ENCODE measurements at regions not wholly inside any gene's neighbourhood (a gene's known extent, or its start where the extent isn't known, plus 50 kb on each side); places are given as distances from the start of the nearest gene placed in this dataset.

- TF ChIP-seq CTCF (IDR thresholded peaks at IDR 0.05; ENCODE audit: insufficient read depth, low read depth, low read length) (no peak), EZH2 (IDR thresholded peaks at IDR 0.05; ENCODE audit: insufficient read depth, low read length) (no peak)
These were observed 731.6 kb upstream of the MANEA start for GRCh38 chr6:94845742-94846141.

All from astrocyte (in vitro differentiated cells and primary cell).